ENCODE measurements at regions not wholly inside any gene's neighbourhood (a gene's known extent, or its start where the extent isn't known, plus 50 kb on each side); places are given as distances from the start of the nearest gene placed in this dataset.
"Not testable (repeated sequence)": the region's sequence is repeated elsewhere in the genome, so short reads cannot be mapped to it uniquely, and the experiment has no call there.

DNA sequence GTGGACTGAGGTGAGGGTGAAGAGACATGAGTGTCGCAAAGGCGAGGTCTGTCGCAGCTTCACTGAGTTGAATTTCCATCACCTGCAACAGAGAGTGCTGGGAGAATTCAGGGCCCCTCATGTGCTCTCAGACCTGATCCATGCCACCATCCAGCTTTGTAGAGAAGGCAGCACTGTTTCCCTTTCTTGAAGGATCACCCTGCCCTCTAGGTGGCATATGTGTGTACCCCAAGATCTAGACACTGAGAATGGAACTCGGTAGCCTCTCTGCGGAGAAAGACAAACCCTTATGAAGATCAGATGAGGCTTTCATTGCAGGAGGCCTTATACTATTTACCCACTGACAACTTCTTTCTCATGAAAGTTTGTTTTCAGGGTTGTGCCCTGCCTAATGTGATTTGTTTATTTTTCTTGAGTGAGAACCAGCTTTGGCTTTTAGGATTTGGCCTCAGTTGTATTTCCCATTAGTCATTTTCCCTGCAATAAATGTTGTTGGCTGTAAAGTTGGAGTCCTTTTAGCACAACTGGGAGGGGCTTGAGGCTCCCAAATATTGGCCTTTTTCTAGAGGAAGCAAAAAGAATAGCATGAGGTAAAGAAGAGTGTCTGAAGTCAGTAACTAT is 811.3 kb downstream of the DHX35 start:
- DNase-seq (ENCODE audit: low spot score), result no peak

DNA sequence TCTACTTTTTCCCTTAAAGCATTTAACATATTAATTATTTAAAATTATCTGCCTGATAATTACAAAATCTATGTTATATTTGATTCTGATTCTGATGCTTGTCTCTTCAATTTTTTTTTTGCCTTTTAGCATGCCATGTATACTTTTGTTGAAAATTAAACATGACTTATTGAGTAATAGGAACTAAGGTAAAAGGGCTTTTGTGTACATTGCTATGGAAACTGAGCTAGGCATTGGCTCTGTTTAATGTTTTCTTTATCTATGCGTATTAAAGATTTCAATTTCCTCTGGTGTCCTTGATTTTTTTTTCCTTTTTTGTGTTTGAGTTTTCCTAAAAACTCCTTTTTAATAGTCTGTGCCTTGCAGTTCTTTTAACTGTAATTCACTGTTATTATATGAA is 805.2 kb downstream of the DHX35 start:
- DNase-seq (ENCODE audit: low spot score), result no peak

DNA sequence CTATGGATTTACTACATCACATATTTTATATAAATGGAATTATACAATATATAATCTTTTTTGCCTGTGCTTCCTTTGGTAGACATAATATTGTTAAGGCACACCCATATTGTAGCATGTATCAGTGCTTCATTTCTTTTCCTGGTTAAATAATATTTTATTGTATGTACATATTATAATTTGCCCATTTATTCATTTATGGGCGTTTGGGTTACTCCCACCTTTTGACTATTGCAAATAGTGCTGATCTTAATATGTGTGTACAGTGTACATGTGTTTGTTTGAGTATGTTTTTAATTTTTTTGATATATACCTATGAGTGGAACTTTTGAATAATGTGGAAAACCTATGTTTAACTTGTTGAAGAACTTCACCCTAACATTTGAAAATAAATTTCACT is 804.2 kb downstream of the DHX35 start:
- no peak for DNase-seq (ENCODE audit: low spot score)

DNA sequence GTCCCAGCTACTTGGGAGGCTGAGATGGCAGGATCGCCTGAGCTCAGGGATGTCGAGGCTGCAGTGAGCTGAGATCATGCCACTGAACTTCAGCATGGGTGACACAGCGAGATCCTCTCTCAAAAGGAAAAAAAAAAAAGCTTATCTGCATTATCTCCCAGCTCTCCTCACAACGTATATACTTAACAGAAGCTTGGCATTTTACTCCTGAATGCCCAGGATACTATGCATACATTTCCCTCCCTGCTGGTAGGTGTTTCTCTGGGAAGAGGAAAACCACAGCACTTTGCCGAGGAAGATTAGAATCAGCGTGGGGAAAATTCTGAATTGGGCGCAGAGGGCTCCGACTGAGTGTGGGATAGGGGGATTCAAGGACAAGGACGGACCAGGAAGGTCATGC is 800.6 kb downstream of the DHX35 start:
- no peak for DNase-seq (ENCODE audit: low spot score)

DNA sequence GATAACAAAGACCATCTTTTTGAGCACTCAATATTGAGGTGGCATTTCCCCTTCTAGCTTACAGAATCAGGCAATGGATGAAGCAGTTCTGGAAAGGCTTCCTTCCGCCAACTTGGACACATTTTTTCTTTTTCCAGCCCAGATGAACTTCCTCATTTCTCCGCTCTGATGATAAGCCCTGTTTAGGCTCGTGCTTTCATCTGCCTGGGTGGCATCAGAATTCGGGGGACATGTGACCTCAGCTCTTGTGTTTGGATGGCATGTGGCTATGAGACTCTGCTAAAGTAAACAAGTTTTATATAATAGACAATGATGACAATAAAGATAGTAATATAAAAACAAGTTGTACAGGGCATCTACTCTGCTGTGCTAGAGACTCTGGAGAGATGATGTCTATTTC is 796.7 kb downstream of the DHX35 start:
- no peak for DNase-seq (ENCODE audit: low spot score)

DNA sequence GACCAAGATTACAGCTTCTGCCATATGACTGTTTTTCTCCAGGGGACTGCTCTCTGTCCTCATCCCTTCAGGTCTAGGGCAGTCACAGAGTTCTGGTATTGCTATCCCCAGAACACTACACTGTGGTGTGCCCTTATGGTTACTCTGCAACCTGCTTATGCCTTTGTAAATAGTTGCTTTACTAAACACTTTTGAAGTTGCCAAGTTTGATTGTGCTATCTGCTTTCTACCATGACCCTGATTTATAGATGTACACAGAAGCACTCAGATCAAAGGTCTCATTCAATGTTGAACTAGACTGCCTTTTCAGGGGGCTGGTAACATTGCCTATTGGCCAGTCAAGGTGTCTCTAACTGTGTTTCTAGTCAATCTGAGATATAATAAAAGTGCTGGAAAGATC is 794.7 kb downstream of the DHX35 start:
- no peak for DNase-seq (ENCODE audit: low spot score)

DNA sequence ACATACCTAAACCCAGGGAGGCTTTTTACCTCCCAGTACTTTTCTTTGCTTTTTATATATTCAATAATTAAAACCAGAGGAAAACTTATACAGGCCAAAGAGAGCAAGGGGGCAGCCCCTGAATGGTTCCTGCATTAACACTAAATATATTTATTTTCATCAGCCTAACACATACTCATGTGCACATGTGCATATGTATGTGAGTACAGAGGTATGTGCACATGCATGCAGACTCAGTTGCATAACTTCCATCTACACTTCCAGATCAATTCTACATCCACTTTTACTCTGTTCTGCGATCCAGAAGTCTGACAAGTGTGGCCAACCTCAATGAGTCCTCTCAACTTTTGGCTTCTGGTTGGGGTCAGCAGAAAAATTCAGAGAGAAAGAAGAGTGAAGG is 794.2 kb downstream of the DHX35 start:
- DNase-seq (ENCODE audit: low spot score), result no peak

DNA sequence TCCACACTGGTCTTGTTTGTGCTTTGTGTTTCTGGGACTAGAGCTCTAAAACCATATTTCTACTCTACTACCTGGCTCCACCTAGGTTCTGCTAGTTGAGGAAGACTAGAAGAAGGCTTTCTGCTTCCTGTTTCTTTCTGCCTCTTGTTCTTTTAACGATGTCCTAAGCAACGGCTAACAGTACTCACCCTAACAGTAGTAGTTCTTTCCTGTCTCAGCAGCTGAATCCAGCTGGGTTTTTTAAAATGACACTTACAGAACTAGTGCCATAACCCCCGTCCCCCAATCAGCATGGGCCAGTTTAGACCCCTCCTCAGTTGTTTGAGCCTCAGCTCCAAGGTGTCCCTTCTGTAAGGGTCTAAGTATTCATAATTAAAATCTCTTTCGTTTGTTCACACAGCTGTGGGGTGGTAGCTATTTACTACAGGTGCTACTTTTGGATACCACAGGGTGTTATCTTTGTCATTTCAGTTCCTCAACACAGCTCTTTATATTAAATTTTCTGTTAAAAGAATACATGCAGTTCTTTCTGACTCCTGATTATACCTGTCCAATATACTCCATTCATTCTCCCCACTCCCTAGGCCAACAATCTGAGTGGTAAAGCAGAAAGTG is 790.2 kb downstream of the DHX35 start:
- no peak for DNase-seq (ENCODE audit: low spot score)

DNA sequence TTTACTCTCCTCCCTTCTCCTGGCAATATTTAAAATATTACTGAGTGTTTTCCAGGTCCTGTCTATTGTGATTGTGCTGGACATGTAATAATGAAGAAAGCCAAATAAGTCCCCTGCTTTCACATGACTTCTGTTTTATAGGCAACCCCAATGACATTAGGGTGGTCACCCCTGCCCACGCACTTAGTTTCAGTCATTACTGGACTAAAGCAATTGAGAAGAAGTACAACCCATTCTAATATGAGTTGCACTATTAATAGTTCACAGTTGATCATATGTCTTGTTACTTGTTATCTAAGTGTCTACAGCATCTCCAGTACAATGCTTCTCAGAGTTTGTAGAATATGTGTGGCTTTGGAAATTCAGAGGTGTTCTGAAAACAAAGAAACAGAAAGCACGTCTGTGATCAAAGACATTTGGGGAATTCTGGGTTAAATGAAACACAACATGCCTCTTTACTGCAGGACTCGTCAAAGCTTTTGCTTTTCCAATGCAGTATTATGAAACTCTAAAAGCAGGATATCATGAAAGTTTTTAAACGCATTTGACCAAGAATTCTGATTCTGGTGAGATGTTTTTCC is 789.5 kb downstream of the DHX35 start:
- DNase-seq (ENCODE audit: low spot score), result no peak

DNA sequence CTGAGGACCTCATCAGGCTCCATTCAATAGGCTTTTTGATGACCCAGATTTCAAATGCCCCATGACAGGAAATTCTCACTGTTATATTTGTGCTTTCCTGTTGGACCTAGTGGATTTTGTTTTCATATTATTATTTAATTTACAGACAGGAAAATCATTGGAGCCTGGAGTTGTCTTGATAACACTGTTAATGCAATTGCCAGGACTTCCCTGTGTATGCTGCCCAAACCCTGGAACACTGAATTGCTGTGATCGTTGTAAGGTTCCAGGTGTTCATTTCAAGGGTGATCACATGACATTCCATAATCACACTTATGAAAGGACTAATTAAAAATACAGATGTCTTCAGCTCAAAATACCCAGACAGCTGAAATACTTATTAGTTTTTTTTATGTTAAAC is 783.2 kb downstream of the DHX35 start:
- DNase-seq (ENCODE audit: low spot score), result no peak

DNA sequence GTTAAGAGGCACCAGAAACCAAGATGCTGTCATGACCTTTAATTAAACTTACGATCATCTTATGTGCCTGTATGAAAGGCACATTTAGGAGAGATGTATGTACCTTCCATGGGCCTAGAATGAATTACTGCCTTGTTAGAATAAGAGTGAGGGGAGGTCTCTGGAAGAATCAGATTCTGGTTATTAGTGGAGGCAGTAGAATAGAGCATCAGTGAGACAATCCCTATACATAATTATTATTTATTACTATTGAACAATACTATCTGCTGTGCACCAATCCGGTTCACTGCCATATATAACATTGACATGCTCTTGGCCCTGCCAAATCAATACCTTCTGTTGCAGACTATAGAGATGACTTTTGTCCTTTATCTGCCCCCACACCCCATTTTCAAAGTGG is 776.5 kb downstream of the DHX35 start:
- no peak for DNase-seq (ENCODE audit: low spot score)

DNA sequence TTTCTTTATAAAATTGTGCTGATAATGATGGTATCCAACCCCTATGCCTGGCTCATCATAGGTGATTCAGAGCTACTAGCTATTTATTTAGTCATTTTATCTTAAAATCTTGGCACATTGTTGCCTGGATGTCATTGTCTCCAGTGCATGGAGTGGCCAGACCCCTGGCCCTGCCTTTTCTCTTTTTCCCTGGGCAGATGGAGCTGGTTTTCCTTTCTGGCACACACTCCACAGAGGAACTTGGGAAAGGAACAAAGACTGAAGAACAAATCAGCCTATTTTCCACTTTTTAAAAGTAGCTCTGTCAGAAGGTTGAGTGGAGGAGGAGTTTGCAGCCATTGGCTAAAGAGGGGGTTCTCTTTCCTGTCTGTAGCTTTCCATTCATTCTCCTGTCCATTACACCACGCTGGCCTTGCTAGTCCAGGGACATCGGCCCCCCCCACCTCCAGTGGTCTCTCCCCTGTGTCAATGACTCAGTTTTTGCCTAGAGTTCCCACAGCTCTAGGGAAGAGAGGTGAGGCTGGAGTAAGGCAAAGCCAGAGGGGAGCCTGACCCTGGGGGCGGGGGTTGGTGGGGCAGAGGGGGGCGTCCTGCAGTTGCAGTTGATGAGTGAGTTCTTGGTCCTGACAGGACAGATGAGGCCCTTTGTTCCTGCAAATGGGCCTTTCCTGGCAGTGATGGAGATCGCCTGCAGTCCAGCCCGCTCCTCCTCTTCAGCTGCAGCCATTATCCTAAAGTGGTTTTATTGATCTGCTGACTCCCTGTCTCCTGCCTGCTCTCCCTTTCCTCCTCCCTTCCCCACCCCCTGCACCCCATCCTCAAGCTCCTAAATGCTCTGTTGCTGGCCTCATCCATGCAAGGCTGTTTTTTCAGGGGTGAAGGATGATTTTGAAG is 774.5 kb downstream of the DHX35 start:
- DNase-seq (ENCODE audit: low spot score), result no peak

DNA sequence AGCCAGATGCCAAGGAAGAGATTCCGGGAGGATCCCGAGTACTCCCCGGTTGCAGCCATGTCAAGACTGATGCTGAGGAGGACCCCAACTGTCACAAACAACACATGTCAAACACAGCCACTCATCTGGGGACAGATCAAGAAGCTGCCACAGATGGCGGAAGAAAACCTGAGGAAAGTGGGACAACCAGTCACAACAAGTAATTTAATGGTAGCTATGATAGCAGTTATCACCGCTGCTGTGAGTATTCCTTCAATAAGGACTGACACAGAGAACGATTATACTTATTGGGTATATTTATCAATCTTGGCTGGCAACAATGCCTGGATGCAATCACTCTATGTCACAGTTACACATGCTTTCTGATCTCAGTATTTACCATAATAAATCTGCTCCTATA is 763.4 kb downstream of the DHX35 start:
- DNase-seq (ENCODE audit: low spot score), result not testable (repeated sequence)

DNA sequence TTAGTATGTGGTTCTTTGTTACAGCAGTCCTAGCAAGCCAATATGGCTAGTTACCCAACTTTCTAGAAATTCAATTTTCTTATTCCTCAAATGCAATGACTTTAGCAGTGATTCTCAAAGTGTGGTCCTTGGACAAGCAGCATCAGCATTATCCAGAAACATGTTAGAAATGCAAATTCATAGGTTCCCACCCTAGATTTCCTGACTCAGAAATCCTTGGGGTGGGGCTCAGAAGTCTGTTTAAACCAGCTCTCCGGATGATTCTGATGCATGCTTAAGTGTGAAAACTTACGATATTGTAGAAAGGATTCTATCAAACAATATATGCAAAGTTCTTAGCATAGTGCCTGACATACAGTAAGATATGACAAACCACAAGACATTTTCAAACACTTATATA is 757.1 kb downstream of the DHX35 start:
- DNase-seq (ENCODE audit: low spot score), result no peak

DNA sequence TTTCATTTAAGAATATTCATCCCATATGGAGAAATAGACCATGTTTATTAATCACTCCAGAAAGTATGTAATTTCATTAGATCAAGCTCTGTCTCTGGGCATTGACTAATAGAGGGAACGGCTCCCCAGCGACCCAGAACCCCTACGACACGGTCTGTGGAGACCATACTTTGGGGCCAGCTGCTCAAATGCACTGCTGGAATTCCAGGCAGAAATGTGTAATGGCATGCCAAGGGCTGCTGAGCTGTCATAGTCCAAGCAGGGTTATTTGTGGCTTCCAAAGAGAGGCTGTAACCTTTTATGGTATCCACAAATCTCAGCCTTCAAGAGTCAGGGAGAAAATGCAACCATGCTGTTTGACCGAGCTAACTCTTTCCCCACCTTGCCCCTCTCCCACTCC is 755.8 kb downstream of the DHX35 start:
- DNase-seq (ENCODE audit: low spot score), result no peak

DNA sequence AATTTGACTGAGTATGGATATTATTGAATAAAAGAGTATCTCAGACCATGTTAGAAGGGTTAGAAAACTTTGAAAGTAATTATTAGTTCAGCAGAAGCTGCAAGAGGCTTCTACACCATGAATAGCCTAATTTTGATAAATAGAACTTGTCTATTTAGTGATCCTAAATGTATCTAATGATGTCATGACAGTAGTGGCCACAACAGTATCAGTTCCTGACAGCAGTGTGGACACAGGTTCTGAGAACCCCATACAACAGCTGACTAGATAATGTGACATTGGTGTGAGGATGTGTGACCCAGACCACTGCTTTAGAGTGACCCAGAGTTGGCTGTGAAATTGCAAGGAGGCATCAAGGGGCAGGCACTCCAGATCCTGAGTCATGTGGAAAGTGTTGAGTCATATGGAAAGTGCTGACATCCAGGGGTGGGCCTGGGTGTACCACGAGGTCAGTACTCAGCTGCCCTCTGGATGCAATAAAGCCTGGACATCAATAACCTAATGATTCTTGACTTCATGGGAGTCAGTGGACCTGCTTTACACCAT is 754.7 kb downstream of the DHX35 start:
- no peak for DNase-seq (ENCODE audit: low spot score)

DNA sequence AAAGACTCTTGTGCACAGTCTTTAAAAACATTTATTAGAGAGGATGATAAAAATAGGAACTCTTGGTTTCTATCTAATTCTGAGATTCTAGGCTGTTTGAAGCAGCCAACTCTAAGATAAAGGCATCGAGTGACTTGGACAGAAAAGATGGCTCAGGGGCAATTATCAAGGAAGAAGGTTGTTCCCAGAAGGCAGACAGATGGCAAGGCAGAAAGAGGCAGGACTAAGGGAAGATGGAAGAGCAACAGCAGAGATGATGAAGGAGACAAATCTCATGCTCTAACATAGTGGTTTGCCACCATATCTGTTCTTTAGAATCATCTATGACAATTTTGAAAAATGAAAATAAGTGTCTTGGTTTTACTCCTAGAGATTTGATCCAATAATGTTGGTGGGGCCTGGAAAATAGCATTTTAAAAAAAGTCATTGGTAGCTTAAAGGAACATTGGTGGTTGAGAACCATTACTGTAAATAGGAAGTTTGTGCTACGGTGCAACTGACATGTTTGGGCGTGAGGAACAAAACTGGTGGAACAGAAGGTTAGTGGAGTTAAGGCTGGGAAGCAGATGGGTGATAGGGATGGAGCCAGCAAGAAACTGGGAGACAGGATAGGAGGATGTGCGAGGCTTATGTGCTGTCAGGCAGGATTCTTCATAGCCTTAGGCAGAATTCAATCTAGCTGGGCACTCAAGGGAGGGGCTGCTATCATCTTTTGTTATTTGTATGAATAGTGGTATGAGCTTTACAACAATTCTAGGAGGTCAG is 751.1 kb downstream of the DHX35 start:
- DNase-seq (ENCODE audit: low spot score), result no peak

DNA sequence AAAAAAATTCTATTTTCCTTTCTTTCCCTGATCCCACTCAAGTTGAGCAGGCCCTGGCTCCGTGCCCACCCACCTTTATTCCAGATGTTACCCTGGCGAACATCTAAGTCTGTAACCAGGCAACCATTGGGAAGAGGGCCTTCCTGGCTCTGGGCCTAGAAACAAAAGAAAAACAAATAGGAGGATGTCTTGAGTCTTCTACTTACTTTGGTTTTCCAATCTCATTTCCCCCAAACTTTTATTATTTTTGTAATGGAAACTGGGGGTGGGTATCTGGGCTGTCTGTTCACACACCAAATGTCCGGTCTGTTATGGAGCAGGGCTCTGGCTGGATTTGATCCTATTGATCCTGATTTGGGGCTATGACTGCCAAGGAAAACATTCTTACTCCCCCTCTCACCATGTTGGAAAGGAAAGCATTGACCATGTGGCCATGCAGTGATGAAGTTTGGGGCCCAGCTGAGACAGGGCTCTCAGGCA is 744.1 kb downstream of the DHX35 start:
- DNase-seq (ENCODE audit: low spot score), result no peak

DNA sequence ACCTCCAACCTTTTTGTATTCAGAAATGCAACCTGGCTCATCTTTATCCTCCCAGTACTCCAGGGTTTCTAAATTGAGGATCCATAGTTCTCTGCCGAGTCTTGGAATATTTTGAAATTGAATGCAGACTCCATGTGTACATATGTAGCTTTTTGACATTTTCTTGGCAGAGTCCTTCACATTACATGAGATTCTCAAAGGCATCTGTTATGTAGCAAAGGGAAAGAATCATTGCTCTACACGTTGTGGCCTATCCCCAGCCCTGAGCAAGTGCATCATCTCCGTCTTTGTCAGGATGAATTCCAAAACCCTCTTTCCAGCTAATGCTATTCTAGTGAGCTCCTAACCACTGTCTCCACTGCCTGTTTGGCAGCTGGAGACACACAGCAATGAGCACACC is 742.9 kb downstream of the DHX35 start:
- no peak for DNase-seq (ENCODE audit: low spot score)

DNA sequence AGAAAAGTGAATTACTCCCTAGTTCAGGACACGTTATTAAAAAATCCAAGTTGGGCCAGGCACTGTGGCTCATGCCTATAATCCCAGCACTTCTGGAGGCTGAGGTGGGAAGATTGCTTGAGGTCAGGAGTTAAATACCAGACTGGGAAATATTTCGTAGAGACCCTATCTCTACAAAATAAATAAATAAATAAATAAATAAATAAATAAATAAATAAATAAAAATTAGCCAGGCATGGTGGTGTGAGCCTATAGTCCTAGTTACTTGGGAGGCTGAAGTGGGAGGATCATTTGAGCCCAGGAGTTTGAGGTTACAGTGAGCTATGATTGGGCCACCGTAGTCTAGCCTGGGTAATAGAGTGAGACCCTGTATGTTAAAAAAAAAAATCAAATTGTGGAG is 741.2 kb downstream of the DHX35 start:
- not testable (repeated sequence) for DNase-seq (ENCODE audit: low spot score)

DNA sequence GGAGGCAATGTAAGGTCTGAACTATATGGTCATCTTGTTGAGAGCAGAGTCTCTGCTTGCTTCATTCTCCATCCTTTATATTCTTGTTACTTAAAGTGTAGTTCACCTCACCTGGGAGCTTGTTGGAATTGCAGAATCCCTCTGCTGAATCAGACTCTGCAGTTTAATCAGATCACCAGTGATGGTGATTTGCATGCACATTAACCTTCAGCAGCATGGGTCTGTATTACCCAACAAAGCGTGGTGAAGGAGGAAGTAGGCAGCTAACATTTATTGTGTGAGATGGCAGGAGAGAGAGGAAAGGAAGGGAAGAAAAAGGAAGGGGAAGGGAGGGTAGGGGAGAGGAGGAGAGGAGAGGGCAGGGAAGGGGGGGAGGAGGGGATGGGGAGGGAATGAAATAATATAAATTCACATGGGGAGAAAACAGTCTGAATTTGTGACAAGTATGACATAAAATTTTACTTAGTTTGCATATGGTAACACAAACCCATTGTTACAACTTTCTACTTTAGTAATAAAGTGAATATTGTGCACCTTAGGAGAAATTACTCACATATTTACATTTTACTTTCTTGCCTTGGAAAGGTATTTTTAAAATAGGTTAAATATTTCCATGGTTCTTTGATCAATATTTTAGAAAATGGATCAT is 740.7 kb downstream of the DHX35 start:
- DNase-seq (ENCODE audit: low spot score), result no peak

Data from Ammon's horn (tissue), 1 donor.